GM12878 (cell line): ENCODE measurements at regions not wholly inside any gene's neighbourhood (a gene's known extent, or its start where the extent isn't known, plus 50 kb on each side); places are given as distances from the start of the nearest gene placed in this dataset.

ENCODE experiments used
- ATAC-seq: fragments of 200-7000 bp; cut with Tn5 transposase; 3 replicates; pipeline ENCODE4 v1.9.1; 2020; ENCODE audit warnings: mild to moderate bottlenecking, moderate library complexity
- BruUV-seq: library from RNA; stranded (reverse); fragments of 400-500 nt; replicated peaks from 2 replicates; lab custom pipeline; 2021; lab: Mats Ljungman, UMichigan
- CTCF ChIA-PET: fragments of 300-600 bp; sonication (Branson Sonifier 250); formaldehyde crosslinking; extraction: SDS; loops from one replicate; lab custom pipeline; 2021; ENCODE audit warnings: inconsistent platforms; lab: Yijun Ruan, JAX
- POLR2A ChIA-PET: fragments of 350-600 bp; formaldehyde crosslinking; extraction: SDS; loops from one replicate; lab custom pipeline; 2021; ENCODE audit warnings: inconsistent platforms; lab: Charles Lee
- RAD21 ChIA-PET: fragments of 300-600 bp; sonication (Branson Sonifier 250); formaldehyde crosslinking; loops from one replicate; lab custom pipeline; 2023; ENCODE audit warnings: antibody characterized with exemption; ENCODE audit not compliant: unreplicated experiment; lab: Charles Lee
- SMC1A ChIA-PET: fragments of 300-600 bp; sonication (Branson Sonifier 250); formaldehyde crosslinking; loops from one replicate; lab custom pipeline; 2023; ENCODE audit not compliant: unreplicated experiment, uncharacterized antibody; lab: Charles Lee
- DNase-seq: peaks from one replicate; pipeline ENCODE4 v3.0.0-alpha.2; 2011; ENCODE audit warnings: low read depth, low spot score
- FAIRE-seq: peaks from 3 replicates; lab custom pipeline; 2011; peaks lifted over from hg19 to GRCh38; lab: Jason Lieb, UNC
- H2AFZ ChIP-seq: 2 replicates; pipeline ENCODE4 v1.6.0; 2011; ENCODE audit warnings: low read depth, low read length, control low read depth; ENCODE audit not compliant: control insufficient read depth
- H3K27ac ChIP-seq: 2 replicates; pipeline ENCODE4 v1.5.1; 2011; ENCODE audit warnings: control low read depth; ENCODE audit not compliant: control insufficient read depth, insufficient read depth
- H3K27me3 ChIP-seq, 2 experiments: replicated peaks in 1 of 2; 2 replicates each; pipeline versions ENCODE4 v1.6.0 to v1.6.1; 2011; ENCODE audit warnings: low read length in 1 of 2; ENCODE audit not compliant: control insufficient read depth in 2 of 2, insufficient read depth in 2 of 2
- H3K36me3 ChIP-seq, 2 experiments: 2 replicates each; pipeline ENCODE4 v1.5.1; 2011; ENCODE audit warnings: low read length in 1 of 2; ENCODE audit not compliant: control insufficient read depth in 2 of 2, insufficient read depth in 2 of 2
- H3K4me1 ChIP-seq: 2 replicates; pipeline ENCODE4 v1.6.1; 2011; ENCODE audit warnings: mild to moderate bottlenecking, low read length, moderate library complexity, mixed read lengths; ENCODE audit not compliant: control insufficient read depth, insufficient read depth
- H3K4me2 ChIP-seq: 2 replicates; pipeline ENCODE4 v1.6.0; 2011; ENCODE audit warnings: control low read depth; ENCODE audit not compliant: control insufficient read depth, insufficient read depth
- H3K4me3 ChIP-seq: fragments of 200-600 bp; sonication (generic); 2 replicates; pipeline ENCODE4 v1.5.1; 2016
- H3K79me2 ChIP-seq: 2 replicates; pipeline ENCODE4 v1.6.0; 2011; ENCODE audit warnings: low read length; ENCODE audit not compliant: control insufficient read depth, insufficient read depth
- H3K9ac ChIP-seq: 2 replicates; pipeline ENCODE4 v1.8.0; 2011; ENCODE audit warnings: low read length, control low read depth, mixed read lengths; ENCODE audit not compliant: control insufficient read depth, insufficient read depth
- H3K9me3 ChIP-seq: replicated peaks from 3 replicates; pipeline ENCODE4 v1.5.1; 2011; ENCODE audit warnings: mild to moderate bottlenecking, low read length; ENCODE audit not compliant: control insufficient read depth, insufficient read depth
- H4K20me1 ChIP-seq: 2 replicates; pipeline ENCODE4 v1.6.0; 2011; ENCODE audit not compliant: control insufficient read depth, insufficient read depth
- ATF7 ChIP-seq: fragments of 450-650 bp; IDR thresholded peaks from 2 replicates; pipeline ENCODE4 v1.6.1; 2016; ENCODE audit warnings: low read depth, mild to moderate bottlenecking
- BCL11A ChIP-seq: IDR thresholded peaks from 2 replicates; pipeline ENCODE4 v1.6.1; 2011; ENCODE audit warnings: low read depth, low read length
- BCL3 ChIP-seq: IDR thresholded peaks from 2 replicates; pipeline ENCODE4 v1.6.1; 2011; ENCODE audit warnings: borderline replicate concordance, low read depth, mild to moderate bottlenecking, moderate library complexity, low read length; ENCODE audit not compliant: insufficient read depth, poor library complexity, severe bottlenecking
- CREB1 ChIP-seq: IDR thresholded peaks from 2 replicates; pipeline ENCODE4 v1.6.1; 2012; ENCODE audit warnings: low read depth, mild to moderate bottlenecking, inconsistent platforms
- CTCF ChIP-seq, 3 experiments: IDR thresholded peaks in 2 of 3; conservative IDR thresholded peaks in 1 of 3; 2 replicates each; pipeline ENCODE4 v1.5.1; 2011; ENCODE audit warnings: low read depth in 3 of 3, low read length in 3 of 3, mild to moderate bottlenecking in 3 of 3, control low read depth in 2 of 3, moderate library complexity in 2 of 3, inconsistent platforms in 1 of 3, mixed read lengths in 1 of 3; ENCODE audit not compliant: control insufficient read depth in 2 of 3, insufficient read depth in 1 of 3; ENCODE audit errors: extremely low read depth in 1 of 3
- FOXM1 ChIP-seq: IDR thresholded peaks from 2 replicates; pipeline ENCODE4 v1.6.1; 2012; ENCODE audit warnings: low read depth, mild to moderate bottlenecking, inconsistent platforms, low read length, moderate library complexity
- HDAC6 ChIP-seq: fragments of 200-600 bp; sonication (generic); IDR thresholded peaks from one replicate; pipeline ENCODE4 v1.8.0; 2017; ENCODE audit warnings: antibody characterized with exemption; ENCODE audit not compliant: unreplicated experiment
- HDGF ChIP-seq: fragments of 450-650 bp; IDR thresholded peaks from 2 replicates; pipeline ENCODE4 v1.6.1; 2016; ENCODE audit warnings: antibody characterized with exemption
- NR2C1 ChIP-seq: fragments of 450-650 bp; IDR thresholded peaks from 2 replicates; pipeline ENCODE4 v1.6.1; 2017; ENCODE audit warnings: antibody characterized with exemption, mild to moderate bottlenecking, moderate library complexity
- PAX8 ChIP-seq: fragments of 450-650 bp; IDR thresholded peaks from 2 replicates; pipeline ENCODE4 v1.6.1; 2017; ENCODE audit warnings: mild to moderate bottlenecking, moderate library complexity
- PML ChIP-seq: IDR thresholded peaks from 2 replicates; pipeline ENCODE4 v1.6.1; 2012; ENCODE audit warnings: low read length, inconsistent platforms
- POLR2A ChIP-seq: IDR thresholded peaks from 2 replicates; pipeline ENCODE4 v1.6.1; 2011; ENCODE audit warnings: low read depth, mild to moderate bottlenecking, low read length
- RELA ChIP-seq: fragments of 450-650 bp; IDR thresholded peaks from 2 replicates; pipeline ENCODE4 v1.8.0; 2014; ENCODE audit warnings: borderline replicate concordance; ENCODE audit not compliant: partially characterized antibody
- RFX5 ChIP-seq: IDR thresholded peaks from 2 replicates; pipeline ENCODE4 v1.6.1; 2011; ENCODE audit warnings: low read depth, low read length, improper control_type of control experiment
- SMARCA5 ChIP-seq: fragments of 450-650 bp; IDR thresholded peaks from 2 replicates; pipeline ENCODE4 v1.6.1; 2017; ENCODE audit warnings: mild to moderate bottlenecking
- SPI1 ChIP-seq: IDR thresholded peaks from 2 replicates; pipeline ENCODE4 v1.6.1; 2011; ENCODE audit warnings: low read depth, mild to moderate bottlenecking, low read length, moderate library complexity, borderline replicate concordance; ENCODE audit not compliant: insufficient read depth
- ZBED1 ChIP-seq: IDR thresholded peaks from 2 replicates; pipeline ENCODE4 v1.6.1; 2016; ENCODE audit warnings: borderline replicate concordance
- in situ Hi-C: fragments of 300-500 bp; cut with MboI; formaldehyde crosslinking; loops from 9 replicates; pipeline ENCODE4 v1.14.3; 2018; ENCODE audit warnings: mixed read lengths
- intact Hi-C: fragments of 100-400 bp; cut with micrococcal nuclease; formaldehyde crosslinking; loops from one replicate; pipeline ENCODE4 v1.14.2; 2022; ENCODE audit not compliant: unreplicated experiment

GRCh38 chr2:155200753-155201152 lies 502.3 kb downstream of the KCNJ3 start:
- Histone ChIP-seq H3K4me2 (no peak overlapping the region), H3K9ac (no peak overlapping the region), H3K27ac (no peak overlapping the region), H3K4me1 (no peaks in the 10 kb centered on the region), H3K4me3 (no peak overlapping the region), H2AFZ (no peak overlapping the region), H3K27me3 (no peaks in the 10 kb centered on the region), H4K20me1 (no peaks in the 10 kb centered on the region), H3K36me3 (no peaks in the 10 kb centered on the region), H3K9me3 (no peaks in the 10 kb centered on the region; the same call in 2 of the 3 replicates), H3K79me2 (no peaks in the 10 kb centered on the region)
- in situ Hi-C loops = no loop called here
- no peak for FAIRE-seq
- TF ChIP-seq HDGF (no peak), ATF7 (no peak), ZBED1 (no peak), BCL3 (no peak), SPI1 (no peak), RFX5 (no peak), CREB1 (no peak), CTCF (IDR thresholded peaks at IDR 0.05 in 2 of 3, conservative IDR thresholded peaks at IDR 0.05 in 1 of 3; ENCODE audit: control insufficient read depth in 2 of 3, extremely low read depth in 1 of 3, insufficient read depth in 1 of 3, low read depth in 3 of 3, low read length in 3 of 3) (no peak), BCL11A (no peak), POLR2A (no peak), RELA (no peak), SMARCA5 (no peak), FOXM1 (no peak), NR2C1 (no peak), HDAC6 (no peak), PAX8 (no peak), PML (no peak)
- CTCF ChIA-PET = no interaction called here
- intact Hi-C loops = loop anchor here (5.0 kb wide), 1 partner anchor 38 kb away; no protein-coding TSS in a partner anchor
- POLR2A ChIA-PET = no interaction called here
- SMC1A ChIA-PET = no interaction called here
- ATAC-seq = no peak
- RAD21 ChIA-PET = no interaction called here
- no peak for DNase-seq
- BruUV-seq = no TSS peak
